Panc1 (cell line): ENCODE measurements at regions not wholly inside any gene's neighbourhood (a gene's known extent, or its start where the extent isn't known, plus 50 kb on each side); places are given as distances from the start of the nearest gene placed in this dataset.

Experiments
- POLR2AphosphoS5 ChIP-seq: IDR thresholded peaks from 2 replicates; pipeline ENCODE4 v1.6.1; 2012; ENCODE audit warnings: mild to moderate bottlenecking, low read depth, low read length, moderate library complexity
- TF ChIP-seq, protein P1 (sequence below): fragments of 450-650 bp; IDR thresholded peaks from 2 replicates; pipeline ENCODE4 v1.5.1; 2017; ENCODE audit warnings: mild to moderate bottlenecking
- TF ChIP-seq, protein P2 (sequence below), 2 experiments: IDR thresholded peaks; 2 replicates each; pipeline ENCODE4 v1.6.1; 2011 to 2012; ENCODE audit warnings: low read depth in 2 of 2, control low read depth in 1 of 2, low read length in 1 of 2, mild to moderate bottlenecking in 1 of 2, moderate library complexity in 1 of 2; ENCODE audit not compliant: insufficient read depth in 1 of 2

DNA sequence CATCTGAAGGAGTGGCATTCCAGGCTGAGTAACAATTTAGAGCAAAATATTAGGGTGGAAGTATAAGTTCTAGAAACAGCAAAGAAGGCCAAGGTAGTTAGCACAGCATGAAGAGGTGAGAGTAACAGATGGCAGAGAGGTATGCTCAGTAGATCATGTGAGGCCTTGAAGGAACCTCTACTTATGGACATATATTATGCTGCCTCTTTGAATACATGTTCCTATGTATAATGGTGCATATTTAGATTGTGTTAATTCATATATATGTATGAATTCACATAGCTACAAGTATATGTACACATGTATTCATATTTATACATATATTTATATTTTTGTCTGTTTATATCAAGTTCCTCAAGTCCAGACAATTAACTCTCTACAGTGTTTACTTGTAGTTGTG, 355.2 kb downstream of the KCTD8 start:
- TF ChIP-seq, protein P1, sequence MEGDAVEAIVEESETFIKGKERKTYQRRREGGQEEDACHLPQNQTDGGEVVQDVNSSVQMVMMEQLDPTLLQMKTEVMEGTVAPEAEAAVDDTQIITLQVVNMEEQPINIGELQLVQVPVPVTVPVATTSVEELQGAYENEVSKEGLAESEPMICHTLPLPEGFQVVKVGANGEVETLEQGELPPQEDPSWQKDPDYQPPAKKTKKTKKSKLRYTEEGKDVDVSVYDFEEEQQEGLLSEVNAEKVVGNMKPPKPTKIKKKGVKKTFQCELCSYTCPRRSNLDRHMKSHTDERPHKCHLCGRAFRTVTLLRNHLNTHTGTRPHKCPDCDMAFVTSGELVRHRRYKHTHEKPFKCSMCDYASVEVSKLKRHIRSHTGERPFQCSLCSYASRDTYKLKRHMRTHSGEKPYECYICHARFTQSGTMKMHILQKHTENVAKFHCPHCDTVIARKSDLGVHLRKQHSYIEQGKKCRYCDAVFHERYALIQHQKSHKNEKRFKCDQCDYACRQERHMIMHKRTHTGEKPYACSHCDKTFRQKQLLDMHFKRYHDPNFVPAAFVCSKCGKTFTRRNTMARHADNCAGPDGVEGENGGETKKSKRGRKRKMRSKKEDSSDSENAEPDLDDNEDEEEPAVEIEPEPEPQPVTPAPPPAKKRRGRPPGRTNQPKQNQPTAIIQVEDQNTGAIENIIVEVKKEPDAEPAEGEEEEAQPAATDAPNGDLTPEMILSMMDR = no peak
- TF ChIP-seq, protein P2, sequence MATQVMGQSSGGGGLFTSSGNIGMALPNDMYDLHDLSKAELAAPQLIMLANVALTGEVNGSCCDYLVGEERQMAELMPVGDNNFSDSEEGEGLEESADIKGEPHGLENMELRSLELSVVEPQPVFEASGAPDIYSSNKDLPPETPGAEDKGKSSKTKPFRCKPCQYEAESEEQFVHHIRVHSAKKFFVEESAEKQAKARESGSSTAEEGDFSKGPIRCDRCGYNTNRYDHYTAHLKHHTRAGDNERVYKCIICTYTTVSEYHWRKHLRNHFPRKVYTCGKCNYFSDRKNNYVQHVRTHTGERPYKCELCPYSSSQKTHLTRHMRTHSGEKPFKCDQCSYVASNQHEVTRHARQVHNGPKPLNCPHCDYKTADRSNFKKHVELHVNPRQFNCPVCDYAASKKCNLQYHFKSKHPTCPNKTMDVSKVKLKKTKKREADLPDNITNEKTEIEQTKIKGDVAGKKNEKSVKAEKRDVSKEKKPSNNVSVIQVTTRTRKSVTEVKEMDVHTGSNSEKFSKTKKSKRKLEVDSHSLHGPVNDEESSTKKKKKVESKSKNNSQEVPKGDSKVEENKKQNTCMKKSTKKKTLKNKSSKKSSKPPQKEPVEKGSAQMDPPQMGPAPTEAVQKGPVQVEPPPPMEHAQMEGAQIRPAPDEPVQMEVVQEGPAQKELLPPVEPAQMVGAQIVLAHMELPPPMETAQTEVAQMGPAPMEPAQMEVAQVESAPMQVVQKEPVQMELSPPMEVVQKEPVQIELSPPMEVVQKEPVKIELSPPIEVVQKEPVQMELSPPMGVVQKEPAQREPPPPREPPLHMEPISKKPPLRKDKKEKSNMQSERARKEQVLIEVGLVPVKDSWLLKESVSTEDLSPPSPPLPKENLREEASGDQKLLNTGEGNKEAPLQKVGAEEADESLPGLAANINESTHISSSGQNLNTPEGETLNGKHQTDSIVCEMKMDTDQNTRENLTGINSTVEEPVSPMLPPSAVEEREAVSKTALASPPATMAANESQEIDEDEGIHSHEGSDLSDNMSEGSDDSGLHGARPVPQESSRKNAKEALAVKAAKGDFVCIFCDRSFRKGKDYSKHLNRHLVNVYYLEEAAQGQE (IDR thresholded peaks at IDR 0.05; ENCODE audit: insufficient read depth in 1 of 2, low read depth in 2 of 2, low read length in 1 of 2) = no peak
- TF ChIP-seq POLR2AphosphoS5 = no peak
